GM12872 (cell line): ENCODE measurements at regions not wholly inside any gene's neighbourhood (a gene's known extent, or its start where the extent isn't known, plus 50 kb on each side); places are given as distances from the start of the nearest gene placed in this dataset.

Experiments used
- TF ChIP-seq, protein P1 (sequence below): IDR thresholded peaks from 3 replicates; pipeline ENCODE4 v1.5.1; 2011; ENCODE audit warnings: low read depth, mild to moderate bottlenecking, low read length, moderate library complexity; ENCODE audit not compliant: insufficient read depth

GRCh38 chr10:65328486-65328885 is 1597.3 kb upstream of the LRRTM3 start:
- TF ChIP-seq, protein P1, sequence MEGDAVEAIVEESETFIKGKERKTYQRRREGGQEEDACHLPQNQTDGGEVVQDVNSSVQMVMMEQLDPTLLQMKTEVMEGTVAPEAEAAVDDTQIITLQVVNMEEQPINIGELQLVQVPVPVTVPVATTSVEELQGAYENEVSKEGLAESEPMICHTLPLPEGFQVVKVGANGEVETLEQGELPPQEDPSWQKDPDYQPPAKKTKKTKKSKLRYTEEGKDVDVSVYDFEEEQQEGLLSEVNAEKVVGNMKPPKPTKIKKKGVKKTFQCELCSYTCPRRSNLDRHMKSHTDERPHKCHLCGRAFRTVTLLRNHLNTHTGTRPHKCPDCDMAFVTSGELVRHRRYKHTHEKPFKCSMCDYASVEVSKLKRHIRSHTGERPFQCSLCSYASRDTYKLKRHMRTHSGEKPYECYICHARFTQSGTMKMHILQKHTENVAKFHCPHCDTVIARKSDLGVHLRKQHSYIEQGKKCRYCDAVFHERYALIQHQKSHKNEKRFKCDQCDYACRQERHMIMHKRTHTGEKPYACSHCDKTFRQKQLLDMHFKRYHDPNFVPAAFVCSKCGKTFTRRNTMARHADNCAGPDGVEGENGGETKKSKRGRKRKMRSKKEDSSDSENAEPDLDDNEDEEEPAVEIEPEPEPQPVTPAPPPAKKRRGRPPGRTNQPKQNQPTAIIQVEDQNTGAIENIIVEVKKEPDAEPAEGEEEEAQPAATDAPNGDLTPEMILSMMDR, result no peak

DNA sequence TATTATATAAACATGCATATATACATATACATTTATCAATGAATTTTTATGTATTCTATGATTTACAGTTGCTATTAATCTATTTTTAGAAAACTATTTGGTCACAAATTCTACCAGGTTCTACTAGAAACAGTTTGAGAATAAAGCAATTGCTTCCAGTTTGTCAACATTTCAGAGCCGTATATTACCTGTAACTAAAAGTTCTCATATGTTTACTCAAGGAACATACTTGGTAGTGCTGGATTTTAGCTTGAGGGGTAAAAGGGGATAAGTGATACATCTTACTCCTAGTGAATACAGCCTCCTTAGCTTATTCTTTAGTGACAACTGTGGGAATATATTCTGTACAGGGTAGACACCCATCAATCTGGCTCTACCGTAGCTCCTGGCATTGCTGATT is 1590.5 kb upstream of the LRRTM3 start:
- TF ChIP-seq, protein P1, result no peak

DNA sequence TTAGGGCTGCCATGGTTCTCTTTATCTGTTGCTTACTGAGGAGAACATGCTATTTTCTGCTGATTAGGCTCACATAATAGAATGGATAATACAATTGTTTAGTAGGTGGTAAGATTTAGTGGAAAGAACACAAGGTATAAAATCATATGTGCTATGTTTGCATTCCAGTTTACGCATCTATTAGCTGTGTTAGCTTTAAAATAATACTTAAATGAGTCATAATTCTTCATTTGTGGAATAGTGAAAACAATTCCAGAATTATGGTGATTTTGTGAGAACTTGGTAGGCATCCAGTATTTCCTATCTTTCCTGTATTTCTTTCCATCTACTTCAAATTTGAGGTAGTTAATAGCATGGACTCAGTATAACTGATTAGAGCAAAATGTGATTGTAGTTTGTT is 1585.5 kb upstream of the LRRTM3 start:
- TF ChIP-seq, protein P1, result no peak

DNA sequence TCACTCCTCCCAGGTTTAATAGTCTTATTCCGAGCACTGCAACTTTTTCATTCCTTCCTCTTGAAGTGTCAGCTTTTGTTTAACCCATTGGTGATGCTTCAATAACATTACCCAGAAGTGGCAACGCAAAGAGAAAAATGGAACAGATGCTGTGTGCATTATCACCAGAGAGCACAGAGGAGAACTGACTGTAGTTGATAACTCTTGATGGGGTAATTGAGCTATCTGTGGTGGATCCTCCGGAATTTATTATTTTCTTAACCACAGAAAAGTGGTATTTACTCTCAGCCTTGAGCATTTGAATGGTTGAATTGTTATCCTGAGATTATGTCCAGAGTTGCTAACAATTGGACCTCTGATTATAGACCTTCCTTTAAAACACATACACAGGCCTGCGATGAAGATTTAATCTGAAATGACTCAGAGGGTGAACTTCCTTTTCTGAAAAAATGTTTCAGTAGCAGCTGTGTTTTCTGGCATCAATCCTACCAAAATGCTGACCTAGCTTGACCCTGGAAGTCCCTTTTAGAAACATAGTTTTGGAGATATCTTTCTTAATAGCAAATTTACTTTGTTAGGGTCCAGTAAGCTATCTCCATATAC is 1584.4 kb upstream of the LRRTM3 start:
- TF ChIP-seq, protein P1, result no peak

GRCh38 chr10:65342245-65342644 is 1583.6 kb upstream of the LRRTM3 start:
- TF ChIP-seq, protein P1, result no peak

- TF ChIP-seq, protein P1, result no peak
Measured at GRCh38 chr10:65346466-65346865, 1579.4 kb upstream of the LRRTM3 start.

DNA sequence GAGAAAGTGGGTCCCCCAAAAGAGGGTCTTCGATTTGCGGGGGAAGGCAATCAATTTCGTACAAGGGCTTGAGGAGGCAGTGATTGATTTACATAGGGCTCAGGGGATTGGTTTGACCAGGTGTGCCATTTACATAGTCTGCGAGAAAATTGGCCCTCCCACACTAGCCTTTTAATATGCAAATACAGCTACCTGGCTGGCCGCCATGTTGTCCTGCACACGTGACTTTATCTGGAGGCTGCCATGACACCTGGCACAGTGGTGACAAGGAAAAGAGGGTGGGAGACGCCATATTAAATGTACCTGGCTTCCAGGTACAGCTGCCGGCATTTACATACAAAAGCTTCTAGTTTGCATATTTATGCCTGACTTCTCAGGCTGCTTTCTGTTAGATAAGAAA is 1577.2 kb upstream of the LRRTM3 start:
- TF ChIP-seq, protein P1, result no peak
